Astrocyte of the hippocampus (primary cell): ENCODE measurements at regions not wholly inside any gene's neighbourhood (a gene's known extent, or its start where the extent isn't known, plus 50 kb on each side); places are given as distances from the start of the nearest gene placed in this dataset.

Experiments used
- DNase-seq: peaks from one replicate; pipeline ENCODE4 v3.0.0; 2011; ENCODE audit warnings: low read depth, low spot score

- no peak for DNase-seq
Observed at GRCh38 chr17:79446399-79447009, 164.3 kb downstream of the RBFOX3 start.

DNA sequence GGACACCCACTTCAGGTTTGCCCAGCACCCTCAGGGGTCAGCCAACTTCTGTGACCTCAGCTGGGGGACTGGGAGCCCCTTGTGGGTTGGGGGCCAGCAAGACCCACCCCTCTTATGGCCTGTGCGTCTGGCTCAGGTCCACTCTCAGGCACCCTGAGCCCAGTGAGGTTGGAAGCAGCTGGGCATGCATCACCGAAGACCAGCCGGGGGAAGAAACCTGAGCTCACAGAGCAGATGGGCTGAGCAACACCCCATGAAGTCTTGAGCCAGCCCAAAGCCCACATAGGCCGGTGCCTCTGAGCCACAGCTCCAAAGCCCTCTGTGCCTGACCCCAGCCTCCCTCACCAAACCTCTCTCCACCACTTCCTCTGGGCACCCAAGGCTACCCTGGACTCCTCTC, 166.7 kb downstream of the RBFOX3 start:
- DNase-seq = no peak

DNA sequence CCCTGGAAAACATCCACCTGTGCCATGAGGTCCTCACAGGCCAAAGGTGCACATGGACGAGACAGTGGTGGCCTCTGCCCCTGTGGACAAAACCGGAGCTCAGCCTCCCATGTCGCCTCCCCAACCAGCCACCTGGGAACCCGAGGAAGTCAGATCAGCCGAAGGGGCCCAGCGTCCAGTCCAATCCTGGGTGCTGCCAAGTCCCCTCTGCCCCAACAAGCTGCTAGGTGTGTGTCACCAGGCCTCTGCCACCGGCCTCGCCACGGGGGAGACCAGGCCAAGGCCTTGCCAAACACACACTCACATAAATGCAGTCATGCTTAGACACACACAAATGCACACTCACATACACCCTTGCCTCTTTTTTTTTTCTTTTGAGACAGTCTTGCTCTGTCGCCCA, 167.8 kb downstream of the RBFOX3 start:
- DNase-seq = no peak

- no peak for DNase-seq
Observed at GRCh38 chr17:79441356-79442160, 169.3 kb downstream of the RBFOX3 start.

DNA sequence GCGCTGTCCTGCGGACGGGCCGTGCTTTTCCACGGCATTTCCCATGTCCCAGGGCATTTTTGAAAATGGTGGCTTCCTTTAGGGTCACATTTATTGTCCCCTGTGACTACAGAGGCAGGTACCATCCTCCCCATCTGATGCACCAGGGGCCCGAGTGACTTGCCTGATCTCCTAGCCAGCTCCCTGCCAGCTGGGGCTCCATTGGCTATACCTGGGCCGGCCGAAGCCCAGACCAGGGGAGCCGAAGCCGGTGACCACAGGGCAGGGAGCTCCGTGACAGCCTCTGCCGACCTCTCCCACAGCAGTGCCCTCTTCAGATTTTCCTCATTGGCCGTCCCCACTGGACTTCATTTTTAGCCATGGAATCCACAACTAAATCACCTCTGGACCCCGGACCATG, 170.6 kb downstream of the RBFOX3 start:
- no peak for DNase-seq

DNA sequence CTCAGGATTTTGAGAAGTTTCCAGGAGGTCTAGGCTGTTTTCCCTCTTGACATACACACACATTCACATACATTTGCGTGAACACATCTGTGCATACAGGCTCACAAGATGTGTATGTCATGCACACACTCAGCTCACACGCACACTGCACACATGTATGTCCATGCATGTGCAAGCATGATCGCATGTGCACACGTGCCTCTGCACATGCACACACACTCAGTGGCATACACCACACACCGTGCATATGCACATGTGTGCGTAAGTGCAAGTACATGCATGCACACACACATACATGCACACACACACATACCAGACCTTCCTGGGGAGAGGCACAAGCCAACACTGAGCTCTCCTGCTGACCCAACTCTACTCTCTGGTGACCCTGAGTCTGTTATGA, 171.4 kb downstream of the RBFOX3 start:
- no peak for DNase-seq

GRCh38 chr17:79438546-79439334, 172.1 kb downstream of the RBFOX3 start:
- DNase-seq = no peak

GRCh38 chr17:79438058-79438457, 172.8 kb downstream of the RBFOX3 start:
- DNase-seq = no peak

- DNase-seq = no peak
Observed at GRCh38 chr17:79437081-79437480, 173.8 kb downstream of the RBFOX3 start.

DNA sequence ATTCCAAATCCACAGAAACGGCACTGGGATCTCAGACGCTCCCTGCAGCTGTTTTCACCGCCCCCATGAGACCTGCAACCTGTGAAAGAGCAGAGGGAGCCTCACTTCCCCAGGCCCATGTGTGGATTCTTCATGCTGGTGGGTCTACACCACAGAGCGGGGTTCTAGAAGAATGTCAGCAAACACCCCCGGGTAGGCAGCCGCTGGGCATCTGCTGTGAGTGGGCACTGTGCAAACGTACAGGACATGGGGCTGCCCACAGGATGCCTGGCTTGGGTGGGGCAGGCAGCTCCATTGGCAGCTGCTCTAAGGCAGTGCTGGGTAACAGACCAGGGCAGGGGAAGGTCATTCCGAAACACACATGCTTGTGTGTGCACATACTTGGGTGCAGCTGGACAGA, 174.9 kb downstream of the RBFOX3 start:
- DNase-seq = no peak

- DNase-seq = no peak
Observed at GRCh38 chr17:79435296-79435695, 175.6 kb downstream of the RBFOX3 start.

GRCh38 chr17:79434215-79434614, 176.6 kb downstream of the RBFOX3 start:
- no peak for DNase-seq

- DNase-seq = no peak
Observed at GRCh38 chr17:79433379-79433778, 177.5 kb downstream of the RBFOX3 start.

DNA sequence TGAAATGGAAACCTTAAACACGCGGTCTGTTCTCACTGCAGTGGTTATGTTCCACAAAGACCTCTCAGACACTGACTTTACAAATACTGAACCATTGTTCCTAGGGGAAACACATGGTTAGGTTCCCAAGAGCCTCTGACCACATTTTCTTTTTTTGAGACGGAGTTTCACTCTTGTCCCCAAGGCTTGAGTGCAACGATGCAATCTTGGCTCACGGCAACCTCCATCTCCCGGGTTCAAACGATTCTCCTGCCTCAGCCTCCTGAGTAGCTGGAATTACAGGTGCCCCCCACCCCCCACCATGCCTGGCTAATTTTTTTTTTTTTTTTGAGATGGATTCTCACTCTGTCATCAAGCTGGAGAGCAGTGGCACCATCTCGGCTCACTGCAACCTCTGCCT, 179.7 kb downstream of the RBFOX3 start:
- no peak for DNase-seq

DNA sequence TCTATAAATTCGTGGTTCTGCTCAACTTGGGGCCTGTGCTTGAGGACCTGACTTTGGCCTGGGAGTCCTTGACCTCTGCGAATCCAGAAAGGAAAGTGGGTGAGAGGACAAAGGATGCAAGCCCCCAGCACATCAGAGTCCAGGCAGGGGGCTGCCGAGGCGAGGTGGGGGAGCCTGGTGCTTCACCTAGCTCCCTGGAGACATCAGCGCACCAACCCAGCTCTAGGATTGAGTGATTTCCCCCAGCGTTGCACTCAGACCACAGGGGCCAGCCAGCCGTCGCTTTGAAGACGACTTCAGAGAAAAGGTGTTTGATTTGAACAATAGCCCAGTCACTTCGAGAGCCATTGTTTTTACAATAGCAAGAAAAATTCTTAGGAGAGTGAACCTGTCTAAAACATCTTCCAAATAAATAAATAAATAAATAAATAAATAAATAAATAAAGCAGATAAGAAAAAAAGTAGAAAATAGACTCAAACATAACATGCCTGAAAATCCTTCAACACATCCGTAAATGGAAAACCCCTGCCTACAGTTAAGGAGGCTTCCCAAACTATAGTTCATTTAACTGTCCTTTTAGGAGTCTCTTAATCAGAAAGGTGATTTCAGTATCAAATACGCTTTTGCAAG, 180.9 kb downstream of the RBFOX3 start:
- DNase-seq = no peak

DNA sequence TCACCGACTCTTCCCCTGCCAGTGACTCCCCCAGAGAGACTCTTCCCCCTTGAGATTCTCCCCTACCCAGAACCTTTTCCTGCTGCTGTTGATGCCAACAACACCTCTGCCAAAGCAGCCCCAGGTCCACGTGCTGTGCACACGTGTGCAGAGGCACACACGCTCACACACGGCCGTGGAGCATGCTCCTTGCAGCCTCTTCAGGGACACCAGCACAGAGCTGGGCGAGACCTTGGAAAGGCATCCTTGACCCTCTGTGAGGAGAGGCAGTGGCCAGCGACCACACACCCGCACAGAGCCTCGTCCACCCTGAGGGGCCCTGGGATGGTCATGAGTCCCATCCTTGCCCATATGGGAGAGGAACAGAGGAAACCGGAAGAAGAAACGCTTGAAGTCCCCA, 181.9 kb downstream of the RBFOX3 start:
- no peak for DNase-seq

GRCh38 chr17:79427621-79428539, 183.0 kb downstream of the RBFOX3 start:
- no peak for DNase-seq

DNA sequence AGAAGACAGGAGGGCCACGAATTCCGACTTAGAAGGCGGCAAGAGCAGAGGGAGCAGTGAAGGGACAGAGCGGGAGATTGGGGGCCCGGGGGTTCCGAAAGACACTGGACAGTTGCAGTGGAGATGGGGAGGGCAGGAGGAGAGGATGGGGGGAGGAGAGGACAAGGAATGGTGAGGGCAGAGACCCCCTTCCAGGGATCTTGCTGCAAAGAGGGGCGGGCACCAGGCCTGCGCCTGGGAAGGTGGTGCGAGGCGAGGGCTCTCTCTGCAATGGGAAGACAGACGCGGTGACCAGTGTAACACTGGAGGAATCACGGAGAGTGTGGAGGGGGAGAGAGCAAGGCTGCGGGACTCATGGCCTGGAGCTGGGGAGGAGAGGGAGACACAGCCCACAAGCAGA, 185.2 kb downstream of the RBFOX3 start:
- DNase-seq = no peak

- DNase-seq = no peak
Observed at GRCh38 chr17:79424471-79425185, 186.2 kb downstream of the RBFOX3 start.

DNA sequence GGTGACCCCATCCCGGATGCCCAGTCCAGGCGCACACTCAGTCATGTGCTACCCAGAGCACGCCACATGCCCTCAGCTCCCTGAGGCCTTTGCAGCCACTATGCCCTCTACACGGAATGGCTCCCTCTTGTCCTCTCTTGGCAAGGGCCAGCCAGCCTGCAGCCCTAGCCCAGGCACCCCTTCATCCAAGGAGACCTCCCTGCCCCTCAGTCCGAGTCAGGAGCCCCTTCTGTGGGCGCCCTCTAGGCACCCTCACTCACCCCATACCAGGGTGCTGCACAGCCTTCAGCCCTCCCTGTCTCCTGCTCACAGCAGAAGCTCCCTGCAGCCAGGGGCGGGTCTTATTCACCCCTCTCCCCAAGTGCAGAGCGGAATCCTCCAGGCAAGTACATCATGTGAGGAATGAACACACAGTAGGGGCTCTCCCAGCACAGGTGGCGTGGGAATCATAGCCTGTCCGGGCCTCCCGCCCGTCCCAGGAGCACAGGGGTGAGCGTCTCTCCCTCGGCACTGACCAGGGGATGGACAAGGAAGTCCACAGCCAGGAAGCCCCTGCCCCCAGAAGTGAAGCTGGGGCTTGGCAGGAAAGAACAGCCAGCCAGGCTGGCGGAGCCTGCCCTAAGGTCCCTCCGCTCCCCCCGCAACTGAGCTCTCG, 186.9 kb downstream of the RBFOX3 start:
- DNase-seq = no peak
